ENCODE measurements at regions not wholly inside any gene's neighbourhood (a gene's known extent, or its start where the extent isn't known, plus 50 kb on each side); places are given as distances from the start of the nearest gene placed in this dataset.

DNA sequence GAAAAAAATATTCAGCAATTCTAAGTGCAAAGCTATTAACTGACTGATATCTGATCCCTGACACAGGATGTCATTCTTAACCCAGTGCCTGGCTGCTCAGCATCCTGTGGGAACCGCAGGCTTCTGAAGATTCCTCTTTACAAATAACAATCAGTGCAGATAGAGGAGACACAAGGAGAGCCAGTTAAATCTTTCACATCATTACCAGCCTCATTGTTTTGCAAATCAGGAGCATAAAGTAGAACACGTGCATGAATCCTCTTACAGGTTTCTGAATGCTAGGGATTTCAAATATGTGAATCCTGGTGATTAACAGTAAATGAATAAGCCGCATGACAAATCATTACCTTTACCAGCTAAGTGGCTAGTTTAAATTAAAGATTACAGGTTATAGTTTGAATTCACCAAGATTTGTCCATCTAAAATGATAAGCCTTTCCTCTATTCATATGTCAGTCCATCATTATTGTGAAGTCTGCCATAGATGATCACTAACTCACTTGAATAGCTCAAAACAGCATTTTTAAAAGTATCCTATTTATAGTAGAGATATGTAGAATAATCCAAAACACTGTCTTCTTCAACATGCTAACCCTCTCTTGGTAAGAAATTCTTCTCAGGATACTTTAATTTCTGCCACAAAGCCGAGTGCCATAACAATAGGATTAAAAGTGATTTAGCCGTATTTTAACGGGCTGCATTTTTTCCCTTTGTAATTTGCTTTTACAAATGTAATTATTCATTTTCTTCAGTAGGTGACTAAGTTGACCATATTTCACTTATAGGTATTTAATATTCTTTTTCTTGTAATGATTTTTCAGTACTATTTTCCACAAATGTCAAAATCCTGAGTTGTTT is 367.3 kb upstream of the EPHA7 start:
- H3K4me3 ChIP-seq (ENCODE audit: low read depth, low read length): no peak overlapping the region
- DNase-seq (ENCODE audit: low read depth): no peak
- TF ChIP-seq, protein P1, sequence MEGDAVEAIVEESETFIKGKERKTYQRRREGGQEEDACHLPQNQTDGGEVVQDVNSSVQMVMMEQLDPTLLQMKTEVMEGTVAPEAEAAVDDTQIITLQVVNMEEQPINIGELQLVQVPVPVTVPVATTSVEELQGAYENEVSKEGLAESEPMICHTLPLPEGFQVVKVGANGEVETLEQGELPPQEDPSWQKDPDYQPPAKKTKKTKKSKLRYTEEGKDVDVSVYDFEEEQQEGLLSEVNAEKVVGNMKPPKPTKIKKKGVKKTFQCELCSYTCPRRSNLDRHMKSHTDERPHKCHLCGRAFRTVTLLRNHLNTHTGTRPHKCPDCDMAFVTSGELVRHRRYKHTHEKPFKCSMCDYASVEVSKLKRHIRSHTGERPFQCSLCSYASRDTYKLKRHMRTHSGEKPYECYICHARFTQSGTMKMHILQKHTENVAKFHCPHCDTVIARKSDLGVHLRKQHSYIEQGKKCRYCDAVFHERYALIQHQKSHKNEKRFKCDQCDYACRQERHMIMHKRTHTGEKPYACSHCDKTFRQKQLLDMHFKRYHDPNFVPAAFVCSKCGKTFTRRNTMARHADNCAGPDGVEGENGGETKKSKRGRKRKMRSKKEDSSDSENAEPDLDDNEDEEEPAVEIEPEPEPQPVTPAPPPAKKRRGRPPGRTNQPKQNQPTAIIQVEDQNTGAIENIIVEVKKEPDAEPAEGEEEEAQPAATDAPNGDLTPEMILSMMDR (IDR thresholded peaks at IDR 0.05; ENCODE audit: insufficient read depth, low read length): no peak

DNA sequence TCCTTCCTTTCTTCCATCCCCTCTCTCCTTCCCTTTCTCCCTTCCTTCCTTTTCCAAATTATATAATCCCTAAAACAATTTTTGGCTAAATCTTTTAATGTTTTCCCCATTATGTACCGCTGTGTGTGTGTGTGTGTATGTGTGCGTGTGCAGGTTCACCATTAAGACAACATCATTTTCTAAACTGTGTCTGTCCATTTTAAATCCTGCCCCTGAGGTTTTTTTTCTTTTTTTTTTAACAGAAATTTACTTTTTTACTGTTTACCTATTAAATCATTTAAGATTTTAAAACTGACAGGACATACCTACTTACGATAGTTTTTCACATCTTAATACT is 366.3 kb upstream of the EPHA7 start:
- peak overlapping the region; percentile 47 for H3K4me3 ChIP-seq (ENCODE audit: low read depth, low read length)
- DNase-seq (ENCODE audit: low read depth): peak; percentile 31

DNA sequence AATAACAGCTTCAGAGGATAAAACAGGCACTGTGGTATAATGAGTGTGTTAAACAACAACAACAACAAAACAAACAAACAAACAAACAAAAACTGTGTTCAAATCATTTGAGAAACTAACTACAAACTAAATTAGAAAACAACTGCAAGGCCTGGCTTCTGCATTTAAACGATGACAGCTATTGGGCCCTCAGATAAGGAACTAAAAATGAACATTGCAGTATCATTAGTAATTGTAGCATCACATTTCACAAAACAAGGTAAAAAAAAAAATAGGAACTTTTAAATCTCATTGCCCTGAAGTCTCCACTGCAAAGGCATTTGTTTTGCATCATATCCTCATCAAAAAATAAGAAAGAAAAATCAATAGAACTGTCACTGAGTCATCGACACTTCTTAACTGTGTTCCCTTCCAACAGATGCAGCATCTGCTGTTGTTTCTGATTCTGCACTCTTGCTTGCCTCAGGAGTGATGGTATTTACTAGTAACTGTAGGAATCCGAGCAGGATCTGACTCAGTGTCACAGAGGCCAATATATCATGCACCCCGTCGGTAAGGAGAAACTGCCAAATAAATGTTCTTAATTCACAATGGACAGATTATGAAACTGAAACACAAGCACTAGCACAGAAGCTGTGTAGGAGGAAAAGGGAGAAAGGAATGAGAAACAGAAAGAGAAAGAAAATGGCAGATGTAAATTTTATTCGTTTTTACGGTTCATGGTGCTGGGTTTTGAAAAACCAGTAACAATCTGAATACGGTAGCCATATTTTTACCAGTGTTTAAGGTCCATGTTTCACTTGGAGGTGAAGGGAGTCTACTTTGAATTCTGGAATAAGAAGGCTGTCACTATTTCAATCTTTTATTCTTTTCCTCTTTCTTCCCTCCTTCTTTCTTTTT is 365.7 kb upstream of the EPHA7 start:
- peak overlapping the region; percentile 47 for H3K4me3 ChIP-seq (ENCODE audit: low read depth, low read length)
- DNase-seq (ENCODE audit: low read depth): peak; percentile 91
- TF ChIP-seq, protein P1 (IDR thresholded peaks at IDR 0.05; ENCODE audit: insufficient read depth, low read length): no peak

More for the DNA sequence above, 366.3 kb upstream of the EPHA7 start:
- TF ChIP-seq, protein P1 (IDR thresholded peaks at IDR 0.05; ENCODE audit: insufficient read depth, low read length): no peak

DNA sequence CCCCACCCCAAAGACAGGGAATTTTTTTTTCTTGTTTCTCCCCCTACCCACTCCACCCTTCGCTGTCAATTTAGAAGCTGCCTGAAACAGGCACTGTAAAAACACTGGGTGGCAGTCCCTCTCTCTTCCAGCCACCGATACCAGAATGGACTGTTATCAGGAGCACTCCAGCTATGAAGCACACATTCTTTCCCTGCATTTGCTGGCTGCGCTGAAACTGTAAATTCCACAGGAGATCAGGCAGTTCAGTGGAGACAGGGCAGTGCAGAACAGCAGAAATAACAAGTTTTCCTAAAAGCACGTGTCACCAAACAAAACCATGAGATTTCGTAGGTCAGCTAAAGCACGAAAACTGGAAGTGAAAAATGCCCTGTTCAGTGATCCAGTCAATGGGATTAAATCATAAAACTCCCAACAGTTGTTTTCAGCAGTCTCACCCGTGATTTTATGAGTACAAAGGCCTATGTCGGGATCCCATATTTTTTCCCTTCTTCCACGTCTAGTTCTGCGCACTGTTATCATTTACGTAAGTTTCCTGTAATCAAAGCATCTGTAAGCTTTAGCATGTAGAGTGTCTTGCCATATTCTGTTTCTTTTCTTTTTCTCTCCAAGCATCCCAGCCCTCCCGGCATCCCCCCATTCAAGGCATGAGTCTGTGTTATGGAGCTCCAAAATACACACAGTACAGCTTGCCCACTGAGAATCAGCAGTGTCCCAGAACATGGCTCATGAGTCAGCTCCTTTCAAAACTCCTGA is 359.9 kb upstream of the EPHA7 start:
- DNase-seq (ENCODE audit: low read depth): peak; percentile 85
- TF ChIP-seq, protein P1 (IDR thresholded peaks at IDR 0.05; ENCODE audit: insufficient read depth, low read length): peak; percentile 48

DNA sequence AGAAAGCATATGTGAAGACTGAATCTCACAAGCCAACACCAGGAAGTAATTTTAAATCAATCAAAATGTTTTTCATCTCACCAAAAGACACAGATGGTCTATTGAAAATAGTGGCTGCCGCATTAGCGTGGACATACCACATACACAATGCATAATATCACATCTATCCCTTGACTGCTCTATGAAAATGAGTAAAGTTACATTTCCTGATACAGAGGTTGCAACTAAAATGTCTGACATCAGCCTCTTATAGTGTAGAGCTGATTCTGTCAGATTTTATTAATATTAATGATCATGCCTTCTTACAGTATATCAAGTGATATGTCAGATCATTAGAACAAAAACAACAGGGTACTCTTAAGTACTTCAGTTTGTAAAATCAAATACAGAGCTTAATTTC is 339.8 kb upstream of the EPHA7 start:
- TF ChIP-seq, protein P1 (IDR thresholded peaks at IDR 0.05; ENCODE audit: insufficient read depth, low read length): no peak
- DNase-seq (ENCODE audit: low read depth): no peak
- H3K4me3 ChIP-seq (ENCODE audit: low read depth, low read length): no peak overlapping the region

More for the DNA sequence above, 359.9 kb upstream of the EPHA7 start:
- peak overlapping the region; percentile 4 for H3K4me3 ChIP-seq (ENCODE audit: low read depth, low read length)

DNA sequence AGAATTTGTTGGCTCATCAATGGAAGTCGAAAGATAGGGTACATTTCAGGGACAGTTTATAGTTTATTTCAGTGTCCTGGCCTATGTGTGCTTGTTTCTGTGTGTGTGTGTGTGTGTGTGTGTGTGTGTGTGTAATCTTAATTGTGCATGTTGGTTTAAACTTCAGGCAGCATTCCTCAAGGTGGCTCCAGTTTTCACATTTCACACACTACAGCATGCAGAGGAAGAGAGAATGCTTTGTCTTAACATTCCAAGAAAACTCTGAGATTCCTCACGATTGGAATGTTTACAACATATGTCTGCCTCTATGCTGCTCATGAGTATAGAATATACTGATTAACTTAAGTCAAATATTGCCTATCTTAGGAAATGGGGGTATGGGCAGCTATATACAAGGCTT is 332.6 kb upstream of the EPHA7 start:
- H3K4me3 ChIP-seq (ENCODE audit: low read depth, low read length): no peak overlapping the region
- TF ChIP-seq, protein P1 (IDR thresholded peaks at IDR 0.05; ENCODE audit: insufficient read depth, low read length): no peak
- DNase-seq (ENCODE audit: low read depth): peak; percentile 15

All from fibroblast of the aortic adventitia (primary cell).